ENCODE measurements at regions not wholly inside any gene's neighbourhood (a gene's known extent, or its start where the extent isn't known, plus 50 kb on each side); places are given as distances from the start of the nearest gene placed in this dataset.

DNA sequence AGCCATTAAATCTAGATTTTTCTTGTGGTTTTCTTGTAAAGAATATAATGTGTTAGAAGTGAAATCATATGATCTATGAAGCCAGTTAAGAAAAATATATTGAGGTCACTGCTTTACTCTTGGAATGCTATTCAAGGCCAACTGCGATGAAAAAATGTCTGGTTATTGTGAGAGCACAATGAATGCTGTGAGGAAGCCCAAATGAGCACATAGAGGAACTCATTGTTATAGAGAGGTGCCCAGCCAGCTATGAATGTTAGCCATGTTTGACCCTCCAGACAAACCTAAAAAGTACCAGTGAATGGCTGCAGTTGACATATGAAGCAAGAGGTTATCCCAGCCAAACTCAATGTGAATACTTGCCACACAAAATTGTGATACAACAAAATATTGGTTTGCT lies 359.8 kb upstream of the FAM174A start:
- no peaks in the 10 kb centered on the region for H3K27me3 ChIP-seq (ENCODE audit: insufficient read depth, low read length)
- no peak overlapping the region for H3K4me2 ChIP-seq (ENCODE audit: low read length)
- TF ChIP-seq SRF (IDR thresholded peaks at IDR 0.05; ENCODE audit: low read depth) = no peak
- TF ChIP-seq CBX3 (IDR thresholded peaks at IDR 0.05; ENCODE audit: low read depth) = no peak
- TF ChIP-seq ELF1 (IDR thresholded peaks at IDR 0.05; ENCODE audit: borderline replicate concordance, low read depth) = no peak
- TF ChIP-seq ZFX (IDR thresholded peaks at IDR 0.05) = no peak
- TF ChIP-seq ZNF274 (IDR thresholded peaks at IDR 0.05; ENCODE audit: low read depth, low read length) = no peak
- no peak for TF ChIP-seq POLR2AphosphoS5 (IDR thresholded peaks at IDR 0.05; ENCODE audit: low read depth, low read length)
- H3K9ac ChIP-seq (ENCODE audit: low read length) = no peak overlapping the region
- BruUV-seq (replicated peaks) = no TSS peak
- no peak for ATAC-seq
- H3K79me2 ChIP-seq (ENCODE audit: insufficient read depth, low read length) = no peaks in the 10 kb centered on the region
- intact Hi-C loops (cut with micrococcal nuclease) = no loop called here
- H3K4me3 ChIP-seq (replicated peaks in 1 of 2; ENCODE audit: low read depth in 1 of 2, low read length in 2 of 2) = no peak overlapping the region
- ChIA-PET CTCF (no interaction called here), RAD21 (ENCODE audit: low non-redundant PET in 1 of 2, low total read pairs in 2 of 2, uncharacterized antibody in 2 of 2, unreplicated experiment in 2 of 2) (no interaction called here), POLR2A (no interaction called here)
- H2AFZ ChIP-seq (ENCODE audit: low read depth, low read length, poor library complexity, severe bottlenecking) = no peak overlapping the region
- no peaks in the 10 kb centered on the region for H4K20me1 ChIP-seq (ENCODE audit: insufficient read depth)
- no peak overlapping the region for H3K27ac ChIP-seq (ENCODE audit: low read depth, low read length)
- no peaks in the 10 kb centered on the region for H3K36me3 ChIP-seq (ENCODE audit: control insufficient read depth in 1 of 2, insufficient read depth in 2 of 2, low read length in 2 of 2)
- H3K9me3 ChIP-seq (ENCODE audit: control insufficient read depth in 1 of 2, insufficient read depth in 1 of 2, low read depth in 1 of 2, low read length in 2 of 2) = no peaks in the 10 kb centered on the region
- no peak for DNase-seq (ENCODE audit: low read depth, low spot score)
- no peaks in the 10 kb centered on the region for H3K4me1 ChIP-seq (ENCODE audit: control insufficient read depth in 1 of 2, insufficient read depth in 2 of 2, low read length in 2 of 2)
- H3K9me2 ChIP-seq (ENCODE audit: insufficient read depth) = no peaks in the 10 kb centered on the region

DNA sequence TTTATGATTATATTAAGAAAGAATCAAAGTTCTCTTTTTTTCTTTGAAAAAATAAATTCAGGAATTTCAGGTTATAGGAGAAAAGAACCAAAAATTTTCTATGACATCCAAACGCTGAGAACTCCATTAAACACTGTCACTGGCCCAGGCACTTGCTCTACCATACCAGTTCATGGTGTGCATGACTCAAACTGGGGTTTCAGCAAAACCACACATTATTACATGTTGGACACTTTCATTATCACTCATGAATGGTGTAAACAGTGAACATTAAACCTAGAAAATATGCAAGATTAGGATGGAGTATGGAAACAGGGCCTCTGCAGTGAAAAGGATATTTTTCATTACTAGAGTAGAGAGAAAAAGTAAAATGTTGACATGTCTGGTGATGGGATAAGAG lies 369.9 kb upstream of the FAM174A start:
- Histone ChIP-seq H3K4me1 (ENCODE audit: control insufficient read depth in 1 of 2, insufficient read depth in 2 of 2, low read length in 2 of 2) (no peaks in the 10 kb centered on the region), H3K4me2 (ENCODE audit: low read length) (no peak overlapping the region), H3K9me3 (ENCODE audit: control insufficient read depth in 1 of 2, insufficient read depth in 1 of 2, low read depth in 1 of 2, low read length in 2 of 2) (no peaks in the 10 kb centered on the region; a peak in 1 of 4 replicates), H4K20me1 (ENCODE audit: insufficient read depth) (no peaks in the 10 kb centered on the region), H3K79me2 (ENCODE audit: insufficient read depth, low read length) (no peaks in the 10 kb centered on the region), H2AFZ (ENCODE audit: low read depth, low read length, poor library complexity, severe bottlenecking) (no peak overlapping the region), H3K36me3 (ENCODE audit: control insufficient read depth in 1 of 2, insufficient read depth in 2 of 2, low read length in 2 of 2) (no peaks in the 10 kb centered on the region), H3K9ac (ENCODE audit: low read length) (no peak overlapping the region), H3K27me3 (ENCODE audit: insufficient read depth, low read length) (no peaks in the 10 kb centered on the region), H3K27ac (ENCODE audit: low read depth, low read length) (no peak overlapping the region), H3K4me3 (replicated peaks in 1 of 2; ENCODE audit: low read depth in 1 of 2, low read length in 2 of 2) (no peak overlapping the region), H3K9me2 (ENCODE audit: insufficient read depth) (no peaks in the 10 kb centered on the region)
- CTCF ChIA-PET = no interaction called here
- POLR2A ChIA-PET = no interaction called here
- RAD21 ChIA-PET (ENCODE audit: low non-redundant PET in 1 of 2, low total read pairs in 2 of 2, uncharacterized antibody in 2 of 2, unreplicated experiment in 2 of 2) = no interaction called here
- intact Hi-C loops (cut with micrococcal nuclease) = no loop called here
- ATAC-seq = no peak
- DNase-seq (ENCODE audit: low read depth, low spot score) = no peak
- BruUV-seq (replicated peaks) = no TSS peak
- TF ChIP-seq, protein P1, sequence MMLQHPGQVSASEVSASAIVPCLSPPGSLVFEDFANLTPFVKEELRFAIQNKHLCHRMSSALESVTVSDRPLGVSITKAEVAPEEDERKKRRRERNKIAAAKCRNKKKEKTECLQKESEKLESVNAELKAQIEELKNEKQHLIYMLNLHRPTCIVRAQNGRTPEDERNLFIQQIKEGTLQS (IDR thresholded peaks at IDR 0.05) = no peak
- TF ChIP-seq CEBPB (IDR thresholded peaks at IDR 0.05; ENCODE audit: low read depth) (no peak), EGR1 (IDR thresholded peaks at IDR 0.05; ENCODE audit: low read depth) (no peak), TCF7L2 (IDR thresholded peaks at IDR 0.05; ENCODE audit: borderline replicate concordance, extremely low read depth, insufficient read depth, insufficient read length) (no peak), JUND (IDR thresholded peaks at IDR 0.05) (no peak), ELF1 (IDR thresholded peaks at IDR 0.05; ENCODE audit: borderline replicate concordance, low read depth) (no peak), FOSL1 (IDR thresholded peaks at IDR 0.05; ENCODE audit: low read depth) (no peak), SP1 (IDR thresholded peaks at IDR 0.05; ENCODE audit: low read depth) (no peak), EZH2phosphoT487 (IDR thresholded peaks at IDR 0.05; ENCODE audit: borderline replicate concordance) (no peak), SRF (IDR thresholded peaks at IDR 0.05; ENCODE audit: low read depth) (no peak), EZH2 (IDR thresholded peaks at IDR 0.05) (no peak), YY1 (IDR thresholded peaks at IDR 0.05; ENCODE audit: extremely low read depth, insufficient replicate concordance, low read depth, low read length) (no peak)
- TF ChIP-seq, protein P2, sequence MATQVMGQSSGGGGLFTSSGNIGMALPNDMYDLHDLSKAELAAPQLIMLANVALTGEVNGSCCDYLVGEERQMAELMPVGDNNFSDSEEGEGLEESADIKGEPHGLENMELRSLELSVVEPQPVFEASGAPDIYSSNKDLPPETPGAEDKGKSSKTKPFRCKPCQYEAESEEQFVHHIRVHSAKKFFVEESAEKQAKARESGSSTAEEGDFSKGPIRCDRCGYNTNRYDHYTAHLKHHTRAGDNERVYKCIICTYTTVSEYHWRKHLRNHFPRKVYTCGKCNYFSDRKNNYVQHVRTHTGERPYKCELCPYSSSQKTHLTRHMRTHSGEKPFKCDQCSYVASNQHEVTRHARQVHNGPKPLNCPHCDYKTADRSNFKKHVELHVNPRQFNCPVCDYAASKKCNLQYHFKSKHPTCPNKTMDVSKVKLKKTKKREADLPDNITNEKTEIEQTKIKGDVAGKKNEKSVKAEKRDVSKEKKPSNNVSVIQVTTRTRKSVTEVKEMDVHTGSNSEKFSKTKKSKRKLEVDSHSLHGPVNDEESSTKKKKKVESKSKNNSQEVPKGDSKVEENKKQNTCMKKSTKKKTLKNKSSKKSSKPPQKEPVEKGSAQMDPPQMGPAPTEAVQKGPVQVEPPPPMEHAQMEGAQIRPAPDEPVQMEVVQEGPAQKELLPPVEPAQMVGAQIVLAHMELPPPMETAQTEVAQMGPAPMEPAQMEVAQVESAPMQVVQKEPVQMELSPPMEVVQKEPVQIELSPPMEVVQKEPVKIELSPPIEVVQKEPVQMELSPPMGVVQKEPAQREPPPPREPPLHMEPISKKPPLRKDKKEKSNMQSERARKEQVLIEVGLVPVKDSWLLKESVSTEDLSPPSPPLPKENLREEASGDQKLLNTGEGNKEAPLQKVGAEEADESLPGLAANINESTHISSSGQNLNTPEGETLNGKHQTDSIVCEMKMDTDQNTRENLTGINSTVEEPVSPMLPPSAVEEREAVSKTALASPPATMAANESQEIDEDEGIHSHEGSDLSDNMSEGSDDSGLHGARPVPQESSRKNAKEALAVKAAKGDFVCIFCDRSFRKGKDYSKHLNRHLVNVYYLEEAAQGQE (IDR thresholded peaks at IDR 0.05; ENCODE audit: low read depth) = no peak
- TF ChIP-seq, protein P3, sequence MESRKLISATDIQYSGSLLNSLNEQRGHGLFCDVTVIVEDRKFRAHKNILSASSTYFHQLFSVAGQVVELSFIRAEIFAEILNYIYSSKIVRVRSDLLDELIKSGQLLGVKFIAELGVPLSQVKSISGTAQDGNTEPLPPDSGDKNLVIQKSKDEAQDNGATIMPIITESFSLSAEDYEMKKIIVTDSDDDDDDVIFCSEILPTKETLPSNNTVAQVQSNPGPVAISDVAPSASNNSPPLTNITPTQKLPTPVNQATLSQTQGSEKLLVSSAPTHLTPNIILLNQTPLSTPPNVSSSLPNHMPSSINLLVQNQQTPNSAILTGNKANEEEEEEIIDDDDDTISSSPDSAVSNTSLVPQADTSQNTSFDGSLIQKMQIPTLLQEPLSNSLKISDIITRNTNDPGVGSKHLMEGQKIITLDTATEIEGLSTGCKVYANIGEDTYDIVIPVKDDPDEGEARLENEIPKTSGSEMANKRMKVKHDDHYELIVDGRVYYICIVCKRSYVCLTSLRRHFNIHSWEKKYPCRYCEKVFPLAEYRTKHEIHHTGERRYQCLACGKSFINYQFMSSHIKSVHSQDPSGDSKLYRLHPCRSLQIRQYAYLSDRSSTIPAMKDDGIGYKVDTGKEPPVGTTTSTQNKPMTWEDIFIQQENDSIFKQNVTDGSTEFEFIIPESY (IDR thresholded peaks at IDR 0.05; ENCODE audit: extremely low read depth, insufficient replicate concordance, low read length) = no peak
